ENCODE measurements at regions not wholly inside any gene's neighbourhood (a gene's known extent, or its start where the extent isn't known, plus 50 kb on each side); places are given as distances from the start of the nearest gene placed in this dataset.

DNA sequence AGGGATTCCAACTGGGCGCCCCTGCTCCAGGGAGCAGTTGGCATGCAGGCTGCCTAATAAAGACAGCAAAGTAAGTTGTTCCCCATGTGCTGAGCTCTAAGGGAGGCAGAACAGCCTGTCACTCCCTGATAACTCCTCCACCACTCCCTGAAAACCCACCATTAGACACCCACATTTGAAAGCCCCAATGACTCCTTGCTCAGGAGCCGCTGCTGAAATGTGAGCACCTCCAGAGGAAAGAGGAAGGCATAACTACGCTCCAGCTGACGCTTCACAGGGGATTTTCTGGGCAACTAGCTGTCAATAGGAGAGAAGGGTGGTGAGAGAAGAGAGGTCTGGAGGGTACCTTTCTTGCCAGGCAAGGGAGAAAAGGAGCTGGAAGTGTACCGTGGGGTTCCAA lies 62.5 kb downstream of the NPY1R start:
- TF ChIP-seq CTCF (IDR thresholded peaks at IDR 0.05) (no peak), POLR2A (IDR thresholded peaks at IDR 0.05) (no peak)
